Transverse colon (tissue), 4 donors: ENCODE measurements at regions not wholly inside any gene's neighbourhood (a gene's known extent, or its start where the extent isn't known, plus 50 kb on each side); places are given as distances from the start of the nearest gene placed in this dataset.

Experiments
- EP300 ChIP-seq: sonication (generic); formaldehyde crosslinking; IDR thresholded peaks from one replicate; pipeline ENCODE4 v1.6.1; 2017; ENCODE audit warnings: antibody characterized with exemption, low read depth
- POLR2A ChIP-seq: fragments of 450-650 bp; IDR thresholded peaks from one replicate; pipeline ENCODE4 v1.6.1; 2016; ENCODE audit warnings: antibody characterized with exemption, mild to moderate bottlenecking, moderate library complexity
- POLR2AphosphoS5 ChIP-seq, 3 donors: sonication (generic); formaldehyde crosslinking; IDR thresholded peaks; one replicate each; pipeline ENCODE4 v1.6.1; 2016; ENCODE audit warnings: antibody characterized with exemption in 3 of 3
- TF ChIP-seq, protein P1 (sequence below), 5 experiments: fragments of 200-600 bp in 3 of 5; fragments of 450-650 bp in 2 of 5; sonication (generic) in 3 of 5; IDR thresholded peaks; 1 replicate in 2 of 5; 2 replicates in 3 of 5; pipeline ENCODE4 v1.5.1; 2016 to 2017; ENCODE audit warnings: antibody characterized with exemption in 5 of 5, inconsistent platforms in 3 of 5, mild to moderate bottlenecking in 2 of 5, moderate library complexity in 1 of 5

DNA sequence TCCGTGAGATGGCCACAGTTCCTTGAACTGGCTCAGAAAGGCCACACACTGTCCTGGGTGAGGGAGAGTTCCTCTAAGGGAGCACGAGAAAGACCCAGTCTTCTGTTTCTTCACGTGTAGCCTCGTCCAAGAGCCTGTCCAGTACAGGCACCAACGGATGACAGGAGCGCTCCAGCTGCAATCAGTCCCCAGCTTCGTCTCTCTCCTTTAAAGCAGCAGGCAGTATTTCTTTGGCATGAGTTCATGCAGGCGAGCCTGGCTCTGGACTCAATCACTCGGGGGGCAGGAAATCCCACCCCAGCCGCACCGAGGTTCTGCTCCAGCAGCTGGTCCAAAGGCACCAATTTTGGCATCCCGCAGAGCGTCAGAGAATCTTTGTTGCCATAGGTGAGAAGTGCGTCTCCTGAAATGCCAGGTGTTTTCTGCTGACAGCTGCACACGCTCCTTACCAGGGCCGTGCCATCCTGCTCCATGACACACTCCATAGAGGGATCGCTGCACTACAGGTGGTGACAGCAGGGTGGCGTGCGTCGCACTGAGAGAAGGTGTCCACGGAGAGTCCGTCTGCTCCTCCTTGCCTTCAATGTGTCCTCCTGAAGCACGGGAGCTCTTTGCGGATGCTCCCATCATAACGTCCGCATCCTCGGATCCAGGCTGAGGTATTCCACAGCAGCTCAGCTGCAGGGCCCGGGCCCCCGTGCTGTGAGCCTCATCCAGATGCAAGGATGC lies 59.6 kb upstream of the AFDN start:
- TF ChIP-seq, protein P1, sequence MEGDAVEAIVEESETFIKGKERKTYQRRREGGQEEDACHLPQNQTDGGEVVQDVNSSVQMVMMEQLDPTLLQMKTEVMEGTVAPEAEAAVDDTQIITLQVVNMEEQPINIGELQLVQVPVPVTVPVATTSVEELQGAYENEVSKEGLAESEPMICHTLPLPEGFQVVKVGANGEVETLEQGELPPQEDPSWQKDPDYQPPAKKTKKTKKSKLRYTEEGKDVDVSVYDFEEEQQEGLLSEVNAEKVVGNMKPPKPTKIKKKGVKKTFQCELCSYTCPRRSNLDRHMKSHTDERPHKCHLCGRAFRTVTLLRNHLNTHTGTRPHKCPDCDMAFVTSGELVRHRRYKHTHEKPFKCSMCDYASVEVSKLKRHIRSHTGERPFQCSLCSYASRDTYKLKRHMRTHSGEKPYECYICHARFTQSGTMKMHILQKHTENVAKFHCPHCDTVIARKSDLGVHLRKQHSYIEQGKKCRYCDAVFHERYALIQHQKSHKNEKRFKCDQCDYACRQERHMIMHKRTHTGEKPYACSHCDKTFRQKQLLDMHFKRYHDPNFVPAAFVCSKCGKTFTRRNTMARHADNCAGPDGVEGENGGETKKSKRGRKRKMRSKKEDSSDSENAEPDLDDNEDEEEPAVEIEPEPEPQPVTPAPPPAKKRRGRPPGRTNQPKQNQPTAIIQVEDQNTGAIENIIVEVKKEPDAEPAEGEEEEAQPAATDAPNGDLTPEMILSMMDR (IDR thresholded peaks at IDR 0.05): no peak
- TF ChIP-seq POLR2A (no peak), POLR2AphosphoS5 (IDR thresholded peaks at IDR 0.05) (no peak), EP300 (no peak)
